OCI-LY3 (cell line): ENCODE measurements at regions not wholly inside any gene's neighbourhood (a gene's known extent, or its start where the extent isn't known, plus 50 kb on each side); places are given as distances from the start of the nearest gene placed in this dataset.

ENCODE experiments used
- H2AFZ ChIP-seq: fragments of 200-600, 300-600 bp; shearing (Covaris generic); 2 replicates; pipeline ENCODE4 v1.6.0; 2014; ENCODE audit warnings: antibody characterized with exemption, low read depth, low read length
- H3K27ac ChIP-seq: fragments of 200-600, 300-600 bp; sonication (generic); 2 replicates; pipeline ENCODE4 v1.5.1; 2014; ENCODE audit warnings: mild to moderate bottlenecking, low read length, moderate library complexity, mixed read lengths
- H3K27me3 ChIP-seq: fragments of 200-600, 300-600 bp; sonication (generic); 2 replicates; pipeline ENCODE4 v1.6.1; 2014; ENCODE audit warnings: low read depth, low read length, mixed read lengths
- H3K36me3 ChIP-seq: fragments of 200-600, 300-600 bp; sonication (generic); replicated peaks from 2 replicates; pipeline ENCODE3; 2014; ENCODE audit warnings: low read depth, low read length, mixed read lengths
- H3K4me1 ChIP-seq: fragments of 300-600, 200-600 bp; sonication (generic); 2 replicates; pipeline ENCODE4 v1.6.1; 2014; ENCODE audit warnings: low read length, mixed read lengths
- H3K4me2 ChIP-seq: fragments of 200-600, 300-600 bp; sonication (generic); 2 replicates; pipeline ENCODE4 v1.6.1; 2014; ENCODE audit warnings: low read length, mixed read lengths
- H3K4me3 ChIP-seq: fragments of 300-600, 200-600 bp; sonication (generic); 2 replicates; pipeline ENCODE4 v1.5.1; 2014; ENCODE audit warnings: antibody characterized with exemption, mild to moderate bottlenecking, low read length, moderate library complexity
- H3K79me2 ChIP-seq: fragments of 300-600, 200-600 bp; shearing (Covaris generic); 2 replicates; pipeline ENCODE4 v1.6.1; 2014; ENCODE audit warnings: mild to moderate bottlenecking, low read length, mixed read lengths
- H3K9ac ChIP-seq: fragments of 300-600, 200-600 bp; shearing (Covaris generic); 2 replicates; pipeline ENCODE4 v1.6.0; 2014; ENCODE audit warnings: mild to moderate bottlenecking, low read length, moderate library complexity
- H3K9me3 ChIP-seq: fragments of 200-600, 300-600 bp; shearing (Covaris generic); 2 replicates; pipeline ENCODE4 v1.6.1; 2014; ENCODE audit warnings: low read length, mixed read lengths; ENCODE audit not compliant: insufficient read depth
- H4K20me1 ChIP-seq: fragments of 200-600, 300-600 bp; sonication (generic); 2 replicates; pipeline ENCODE4 v1.6.1; 2016; ENCODE audit warnings: low read length, mixed read lengths; ENCODE audit not compliant: insufficient read depth
- CTCF ChIP-seq: fragments of 200-600, 300-600 bp; sonication (generic); IDR thresholded peaks from 2 replicates; pipeline ENCODE4 v1.5.1; 2014; ENCODE audit warnings: antibody characterized with exemption, low read length, low read depth
- EZH2phosphoT487 ChIP-seq: fragments of 200-600 bp; shearing (Covaris generic); IDR thresholded peaks from 2 replicates; pipeline ENCODE4 v1.6.1; 2018; ENCODE audit warnings: antibody characterized with exemption, mixed run types, low read depth

DNA sequence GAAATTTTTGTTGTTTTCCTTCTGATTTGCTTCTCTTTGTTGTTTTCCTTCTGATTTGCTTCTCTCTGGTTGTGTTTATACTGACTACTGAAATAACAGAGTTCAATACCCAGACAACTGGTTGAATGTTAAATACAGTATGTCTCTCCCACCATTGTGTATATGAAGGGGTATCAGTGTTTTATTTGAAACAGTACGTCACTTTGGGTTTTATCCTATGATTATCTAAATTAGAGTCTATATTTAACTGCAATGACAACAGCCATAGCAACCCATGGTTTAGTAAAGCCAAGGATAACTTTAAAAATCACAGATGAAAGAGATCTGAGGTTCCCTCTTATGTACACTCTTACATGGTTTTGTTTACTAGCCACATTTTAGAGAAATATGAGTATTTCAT is 141.3 kb downstream of the GNAT3 start:
- Histone ChIP-seq H3K4me1 (no peaks in the 10 kb centered on the region), H3K79me2 (no peaks in the 10 kb centered on the region), H3K4me2 (no peak overlapping the region), H2AFZ (no peak overlapping the region), H3K36me3 (no peaks in the 10 kb centered on the region), H3K9me3 (no peaks in the 10 kb centered on the region), H3K27me3 (no peaks in the 10 kb centered on the region), H3K27ac (no peak overlapping the region), H4K20me1 (no peaks in the 10 kb centered on the region), H3K9ac (no peak overlapping the region), H3K4me3 (no peak overlapping the region)
- no peak for TF ChIP-seq CTCF
- TF ChIP-seq EZH2phosphoT487, result no peak

- H3K27me3 ChIP-seq, result no peaks in the 10 kb centered on the region
- H3K27ac ChIP-seq, result no peak overlapping the region
- no peaks in the 10 kb centered on the region for H3K79me2 ChIP-seq
- H3K36me3 ChIP-seq, result no peaks in the 10 kb centered on the region
- no peak for TF ChIP-seq CTCF
- no peak for TF ChIP-seq EZH2phosphoT487
- H2AFZ ChIP-seq, result no peak overlapping the region
- no peak overlapping the region for H3K4me2 ChIP-seq
- H3K4me1 ChIP-seq, result no peaks in the 10 kb centered on the region
- no peak overlapping the region for H3K4me3 ChIP-seq
- no peak overlapping the region for H3K9ac ChIP-seq
- H3K9me3 ChIP-seq, result no peaks in the 10 kb centered on the region
- H4K20me1 ChIP-seq, result no peaks in the 10 kb centered on the region
Observed at GRCh38 chr7:80369321-80369720, 142.5 kb downstream of the GNAT3 start.

GRCh38 chr7:80362677-80363076 is 149.2 kb downstream of the GNAT3 start:
- no peak overlapping the region for H3K4me3 ChIP-seq
- H3K27ac ChIP-seq, result no peak overlapping the region
- no peaks in the 10 kb centered on the region for H3K27me3 ChIP-seq
- H3K4me1 ChIP-seq, result no peaks in the 10 kb centered on the region
- H3K4me2 ChIP-seq, result no peak overlapping the region
- no peaks in the 10 kb centered on the region for H3K9me3 ChIP-seq
- no peak overlapping the region for H3K9ac ChIP-seq
- no peak overlapping the region for H2AFZ ChIP-seq
- H3K79me2 ChIP-seq, result no peaks in the 10 kb centered on the region
- TF ChIP-seq CTCF (no peak), EZH2phosphoT487 (no peak)
- no peaks in the 10 kb centered on the region for H3K36me3 ChIP-seq
- H4K20me1 ChIP-seq, result no peaks in the 10 kb centered on the region

DNA sequence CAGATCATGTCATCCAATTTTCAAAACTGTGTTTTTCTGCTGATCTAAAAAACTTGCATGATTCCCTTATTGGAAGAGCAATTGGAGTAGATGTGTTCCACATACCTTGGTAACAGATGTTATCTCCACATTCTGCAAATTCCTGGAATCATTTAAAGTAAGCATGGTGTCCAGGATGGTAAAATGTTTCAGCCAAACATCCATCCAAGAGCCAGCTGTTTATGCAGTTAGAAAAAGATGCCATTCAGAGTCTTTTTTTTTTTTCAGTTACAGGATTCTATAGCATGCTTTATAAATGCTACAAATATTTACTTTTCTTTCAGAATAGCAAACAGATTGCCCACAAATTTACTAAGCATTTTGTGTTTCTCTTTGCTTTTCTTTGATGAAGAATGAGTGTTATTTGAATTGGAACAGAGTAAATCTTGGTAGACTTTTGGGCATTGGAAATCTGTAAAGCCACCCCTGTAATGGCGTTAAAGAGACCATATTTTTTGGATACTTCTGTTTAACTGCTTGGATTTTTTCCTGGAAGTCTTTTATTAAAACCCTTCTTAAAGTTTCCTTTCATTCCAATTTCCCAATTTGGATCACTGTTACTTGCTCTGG is 149.8 kb downstream of the GNAT3 start:
- Histone ChIP-seq H3K36me3 (no peaks in the 10 kb centered on the region), H3K79me2 (no peaks in the 10 kb centered on the region), H3K9me3 (no peaks in the 10 kb centered on the region), H3K9ac (no peak overlapping the region), H3K4me3 (no peak overlapping the region), H3K27me3 (no peaks in the 10 kb centered on the region), H2AFZ (no peak overlapping the region), H3K4me2 (no peak overlapping the region), H4K20me1 (no peaks in the 10 kb centered on the region), H3K4me1 (no peaks in the 10 kb centered on the region), H3K27ac (no peak overlapping the region)
- no peak for TF ChIP-seq CTCF
- TF ChIP-seq EZH2phosphoT487, result no peak
